ENCODE measurements at regions not wholly inside any gene's neighbourhood (a gene's known extent, or its start where the extent isn't known, plus 50 kb on each side); places are given as distances from the start of the nearest gene placed in this dataset.

- Histone ChIP-seq H3K36me3 (ENCODE audit: control insufficient read depth in 2 of 2, insufficient read depth in 1 of 2, low read length in 2 of 2) (no peaks in the 10 kb centered on the region), H3K27ac (ENCODE audit: extremely low read depth, low read depth, low read length) (no peak overlapping the region), H3K4me3 (ENCODE audit: low read depth, low read length) (no peak overlapping the region), H3K9me3 (ENCODE audit: control insufficient read depth, insufficient read depth, low read depth, low read length) (no peaks in the 10 kb centered on the region), H3K4me1 (ENCODE audit: control insufficient read depth, insufficient read depth, low read length) (no peaks in the 10 kb centered on the region)
- CTCF ChIA-PET, result no interaction called here
- POLR2A ChIA-PET, result no interaction called here
- no peak for TF ChIP-seq ZSCAN4 (tag by site-specific recombination; IDR thresholded peaks at IDR 0.05)
- TF ChIP-seq ZNF692 (tag by site-specific recombination; IDR thresholded peaks at IDR 0.05), result no peak
- TF ChIP-seq SCRT1 (tag by site-specific recombination; IDR thresholded peaks at IDR 0.05; ENCODE audit: borderline replicate concordance), result no peak
- TF ChIP-seq ZNF112 (tag by site-specific recombination; IDR thresholded peaks at IDR 0.05), result no peak
- no peak for TF ChIP-seq ZNF394 (tag by site-specific recombination; IDR thresholded peaks at IDR 0.05; ENCODE audit: borderline replicate concordance)
- no peak for TF ChIP-seq REST (tag by site-specific recombination; IDR thresholded peaks at IDR 0.05)
- TF ChIP-seq ZNF266 (tag by site-specific recombination; IDR thresholded peaks at IDR 0.05; ENCODE audit: low read depth), result no peak
- no peak for TF ChIP-seq PRDM1 (tag by site-specific recombination; IDR thresholded peaks at IDR 0.05)
- no peak for TF ChIP-seq SETDB1 (IDR thresholded peaks at IDR 0.05; ENCODE audit: insufficient read length, low read length)
- no peak for TF ChIP-seq ZNF501 (tag by site-specific recombination; IDR thresholded peaks at IDR 0.05)
- TF ChIP-seq ZNF2 (tag by site-specific recombination; IDR thresholded peaks at IDR 0.05), result no peak
- TF ChIP-seq SP3 (tag by site-specific recombination; IDR thresholded peaks at IDR 0.05), result no peak
- no peak for TF ChIP-seq PBX3 (CRISPR knock-in tag; IDR thresholded peaks at IDR 0.05)
- no peak for TF ChIP-seq ZNF274 (IDR thresholded peaks at IDR 0.05; ENCODE audit: low read length)
- TF ChIP-seq ZNF274 (tag by site-specific recombination; IDR thresholded peaks at IDR 0.05; ENCODE audit: borderline replicate concordance), result no peak
- no peak for TF ChIP-seq PRDM6 (tag by site-specific recombination; IDR thresholded peaks at IDR 0.05)
These were observed 438.1 kb downstream of the IPO8 start for GRCh38 chr12:30257618-30258017.

- POLR2A ChIA-PET, result no interaction called here
- H3K27ac ChIP-seq (ENCODE audit: extremely low read depth, low read depth, low read length), result no peak overlapping the region
- CTCF ChIA-PET, result no interaction called here
- no peak for TF ChIP-seq ZNF23 (tag by site-specific recombination; IDR thresholded peaks at IDR 0.05; ENCODE audit: borderline replicate concordance)
- TF ChIP-seq CTCF (tag by site-specific recombination; IDR thresholded peaks at IDR 0.05), result no peak
- TF ChIP-seq ZBTB17 (tag by site-specific recombination; IDR thresholded peaks at IDR 0.05), result no peak
- TF ChIP-seq ZNF26 (tag by site-specific recombination; IDR thresholded peaks at IDR 0.05), result no peak
These were observed 444.1 kb downstream of the IPO8 start for GRCh38 chr12:30251546-30251945.

More at GRCh38 chr12:30251546-30251945, 444.1 kb downstream of the IPO8 start:
- H3K36me3 ChIP-seq (ENCODE audit: control insufficient read depth in 2 of 2, insufficient read depth in 1 of 2, low read length in 2 of 2), result no peaks in the 10 kb centered on the region
- no peak overlapping the region for H3K4me3 ChIP-seq (ENCODE audit: low read depth, low read length)
- H3K9me3 ChIP-seq (ENCODE audit: control insufficient read depth, insufficient read depth, low read depth, low read length), result no peaks in the 10 kb centered on the region
- H3K4me1 ChIP-seq (ENCODE audit: control insufficient read depth, insufficient read depth, low read length), result no peaks in the 10 kb centered on the region

Measured in HEK293 (cell line).